ENCODE measurements at regions not wholly inside any gene's neighbourhood (a gene's known extent, or its start where the extent isn't known, plus 50 kb on each side); places are given as distances from the start of the nearest gene placed in this dataset.

DNA sequence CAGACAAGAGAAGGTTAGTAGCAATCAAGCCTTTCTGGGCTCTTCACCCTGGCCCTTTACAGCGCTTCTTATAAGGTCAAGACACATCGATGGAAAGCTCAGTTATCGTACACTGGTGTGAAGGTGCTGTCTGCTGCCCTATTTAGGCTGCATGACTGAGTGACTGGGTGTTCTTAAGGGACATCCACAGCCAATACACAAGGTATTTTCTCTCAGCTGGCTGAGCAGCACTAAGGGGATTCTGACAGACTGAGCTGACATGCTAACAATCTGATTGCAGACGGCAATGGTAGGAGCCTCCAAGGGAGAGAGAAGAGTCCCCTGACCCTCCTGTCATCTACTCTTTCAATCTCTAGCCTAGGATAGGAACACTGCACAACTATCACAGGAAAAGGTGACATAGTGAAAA lies 577.9 kb downstream of the ISL1 start:
- no peak overlapping the region for H4K8ac ChIP-seq (ENCODE audit: extremely low read depth, insufficient read depth, low read length)
- no peaks in the 10 kb centered on the region for H3K9me3 ChIP-seq (ENCODE audit: insufficient read depth in 2 of 2, low read depth in 1 of 2, low read length in 1 of 2)
- no peaks in the 10 kb centered on the region for H3K4me1 ChIP-seq (replicated peaks in 1 of 4; ENCODE audit: control insufficient read depth in 3 of 4, insufficient read depth in 4 of 4, low read length in 3 of 4)
- no peak overlapping the region for H3K27ac ChIP-seq (ENCODE audit: low read depth, low read length)
- H3K4me3 ChIP-seq (ENCODE audit: extremely low read depth in 1 of 4, insufficient read depth in 2 of 4, low read depth in 3 of 4, low read length in 4 of 4), result no peak overlapping the region
- WGBS, 2 experiments (ENCODE audit: extremely low coverage in 1 of 2, insufficient coverage in 1 of 2, insufficient read length in 1 of 2, insufficient replicate concordance in 2 of 2, low coverage in 1 of 2, low lambda C conversion rate in 2 of 2, missing lambda C conversion rate in 1 of 2), result 96% methylated on average over 4 of the region's 4 CpGs; no CpG with 5 or more reads in 1 of the 2 experiments
- H3K27me3 ChIP-seq (replicated peaks in 1 of 4; ENCODE audit: control insufficient read depth in 3 of 4, extremely low read depth in 1 of 4, insufficient read depth in 3 of 4, low read length in 3 of 4), result no peaks in the 10 kb centered on the region
- no peak overlapping the region for H3K4ac ChIP-seq (replicated peaks; ENCODE audit: insufficient read length, low read depth, low read length)
- POLR2A ChIA-PET (ENCODE audit: partially characterized antibody), result no interaction called here
- no peak overlapping the region for H2BK20ac ChIP-seq (ENCODE audit: low read length)
- H3K23me2 ChIP-seq (ENCODE audit: low read depth, low read length), result no peaks in the 10 kb centered on the region
- no peak overlapping the region for H3K9ac ChIP-seq (replicated peaks in 1 of 4; ENCODE audit: extremely low read depth in 1 of 4, low read depth in 3 of 4, low read length in 3 of 4)
- no peak for FAIRE-seq
- no peak overlapping the region for H2BK5ac ChIP-seq (ENCODE audit: low read depth, low read length)
- H3K79me2 ChIP-seq (ENCODE audit: control insufficient read depth in 1 of 2, insufficient read depth in 2 of 2, low read length in 2 of 2), result no peaks in the 10 kb centered on the region
- CTCF ChIA-PET (ENCODE audit: partially characterized antibody), result interaction anchor here (0.6 kb wide), 2 partner anchors 22 to 803 kb away, joined by 3 read pairs; no protein-coding TSS in a partner anchor
- no peak overlapping the region for H2BK15ac ChIP-seq (ENCODE audit: low read length)
- no peak overlapping the region; the same call in 1 of the 2 replicates for H2BK12ac ChIP-seq (ENCODE audit: low read depth, low read length)
- H4K5ac ChIP-seq (ENCODE audit: insufficient read length, low read depth, low read length), result no peak overlapping the region
- no peak overlapping the region for H3K4me2 ChIP-seq (ENCODE audit: insufficient read depth in 1 of 2, low read depth in 2 of 2, low read length in 2 of 2)
- H4K91ac ChIP-seq (replicated peaks; ENCODE audit: insufficient read length, low read length), result no peak overlapping the region
- DNase-seq (ENCODE audit: low read depth in 1 of 2, low spot score in 2 of 2), result no peak
- no peaks in the 10 kb centered on the region for H3K79me1 ChIP-seq (ENCODE audit: low read depth, low read length)
- no peak overlapping the region for H3K18ac ChIP-seq (ENCODE audit: extremely low read depth, low read length)
- H3K36me3 ChIP-seq (ENCODE audit: control insufficient read depth in 2 of 4, insufficient read depth in 4 of 4, low read length in 3 of 4), result no peaks in the 10 kb centered on the region
- H4K20me1 ChIP-seq (replicated peaks in 1 of 2; ENCODE audit: control insufficient read depth in 1 of 2, insufficient read depth in 2 of 2, low read length in 2 of 2), result no peaks in the 10 kb centered on the region
- H3K14ac ChIP-seq (ENCODE audit: insufficient read length), result no peak overlapping the region
- H3K23ac ChIP-seq (ENCODE audit: insufficient read length), result no peak overlapping the region
- H3K56ac ChIP-seq (replicated peaks; ENCODE audit: insufficient read length, low read depth, low read length), result no peak overlapping the region
- peak overlapping the region; percentile 85; the same call in 1 of the 2 replicates for H2AFZ ChIP-seq (ENCODE audit: low read length)
- no peak overlapping the region for H2BK120ac ChIP-seq (replicated peaks; ENCODE audit: low read depth, low read length)
- no peak overlapping the region for H2AK5ac ChIP-seq (ENCODE audit: low read depth, low read length)
- TF ChIP-seq SIRT6 (IDR thresholded peaks at IDR 0.05; ENCODE audit: low read length), result no peak
- TF ChIP-seq JUN (IDR thresholded peaks at IDR 0.05; ENCODE audit: low read depth, low read length), result no peak
- TF ChIP-seq CTBP2 (IDR thresholded peaks at IDR 0.05; ENCODE audit: borderline replicate concordance, insufficient read depth, insufficient read length, low read length), result no peak
